Thoracic aorta (tissue), 2 donors: ENCODE measurements at regions not wholly inside any gene's neighbourhood (a gene's known extent, or its start where the extent isn't known, plus 50 kb on each side); places are given as distances from the start of the nearest gene placed in this dataset.

Experiments used
- ATAC-seq: fragments of 150-250 bp; one replicate; pipeline ENCODE4 v1.8.0; 2017; ENCODE audit warnings: low read depth; ENCODE audit not compliant: insufficient number of reproducible peaks, low FRiP score
- DNase-seq: peaks from one replicate; pipeline ENCODE4 v3.0.0-alpha.2; 2020; ENCODE audit warnings: low spot score
- H3K27ac ChIP-seq, 2 donors: fragments of 200-600 bp; sonication (generic); 1 replicate in 1 of 2; 2 replicates in 1 of 2; pipeline ENCODE4 v1.5.1; 2016; ENCODE audit warnings: mild to moderate bottlenecking in 2 of 2, moderate library complexity in 2 of 2
- H3K27me3 ChIP-seq: fragments of 200-600 bp; sonication (generic); replicated peaks from 2 replicates; pipeline ENCODE4 v1.6.0; 2016; ENCODE audit warnings: mild to moderate bottlenecking; ENCODE audit not compliant: insufficient read depth
- H3K36me3 ChIP-seq: fragments of 200-600 bp; sonication (generic); one replicate; pipeline ENCODE4 v1.5.1; 2016
- H3K4me1 ChIP-seq, 2 donors: fragments of 200-600 bp; sonication (generic); 1 replicate in 1 of 2; 2 replicates in 1 of 2; pipeline versions ENCODE4 v1.5.1 to v1.6.0; 2016; ENCODE audit warnings: low read depth in 2 of 2, mild to moderate bottlenecking in 1 of 2; ENCODE audit not compliant: control insufficient read depth in 1 of 2
- H3K4me3 ChIP-seq: fragments of 200-600 bp; sonication (generic); 2 replicates; pipeline ENCODE4 v1.5.1; 2016; ENCODE audit warnings: mild to moderate bottlenecking
- H3K9me3 ChIP-seq: fragments of 200-600 bp; sonication (generic); 2 replicates; pipeline ENCODE4 v1.5.1; 2016
- TF ChIP-seq, protein P1 (sequence below): fragments of 200-600 bp; sonication (generic); IDR thresholded peaks from one replicate; pipeline ENCODE4 v1.5.1; 2019; ENCODE audit warnings: antibody characterized with exemption

DNA sequence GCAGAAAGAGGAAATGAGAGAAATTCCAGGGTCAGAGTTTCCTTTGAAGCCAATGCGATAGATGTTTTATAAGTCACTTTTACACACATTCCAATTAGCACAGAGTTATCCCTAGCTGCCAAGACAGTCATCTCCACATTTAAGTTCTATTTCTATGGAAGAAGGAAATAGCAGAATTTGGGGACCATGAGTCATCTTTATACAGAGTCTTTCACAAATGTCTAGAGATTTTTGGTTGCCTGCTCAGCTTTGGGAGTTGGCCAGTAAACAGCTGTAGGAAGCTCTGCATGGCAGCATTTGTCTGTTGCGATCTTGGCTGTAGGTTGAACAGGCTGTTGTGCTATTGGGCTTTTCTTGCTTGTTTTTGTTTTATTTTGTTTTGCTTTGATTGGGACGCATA lies 884.3 kb downstream of the GALC start:
- H3K4me1 ChIP-seq: no peaks in the 10 kb centered on the region
- TF ChIP-seq, protein P1, sequence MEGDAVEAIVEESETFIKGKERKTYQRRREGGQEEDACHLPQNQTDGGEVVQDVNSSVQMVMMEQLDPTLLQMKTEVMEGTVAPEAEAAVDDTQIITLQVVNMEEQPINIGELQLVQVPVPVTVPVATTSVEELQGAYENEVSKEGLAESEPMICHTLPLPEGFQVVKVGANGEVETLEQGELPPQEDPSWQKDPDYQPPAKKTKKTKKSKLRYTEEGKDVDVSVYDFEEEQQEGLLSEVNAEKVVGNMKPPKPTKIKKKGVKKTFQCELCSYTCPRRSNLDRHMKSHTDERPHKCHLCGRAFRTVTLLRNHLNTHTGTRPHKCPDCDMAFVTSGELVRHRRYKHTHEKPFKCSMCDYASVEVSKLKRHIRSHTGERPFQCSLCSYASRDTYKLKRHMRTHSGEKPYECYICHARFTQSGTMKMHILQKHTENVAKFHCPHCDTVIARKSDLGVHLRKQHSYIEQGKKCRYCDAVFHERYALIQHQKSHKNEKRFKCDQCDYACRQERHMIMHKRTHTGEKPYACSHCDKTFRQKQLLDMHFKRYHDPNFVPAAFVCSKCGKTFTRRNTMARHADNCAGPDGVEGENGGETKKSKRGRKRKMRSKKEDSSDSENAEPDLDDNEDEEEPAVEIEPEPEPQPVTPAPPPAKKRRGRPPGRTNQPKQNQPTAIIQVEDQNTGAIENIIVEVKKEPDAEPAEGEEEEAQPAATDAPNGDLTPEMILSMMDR: no peak
- ATAC-seq: no peak
- no peaks in the 10 kb centered on the region for H3K27me3 ChIP-seq
- no peak overlapping the region for H3K4me3 ChIP-seq
- H3K9me3 ChIP-seq: no peaks in the 10 kb centered on the region
- H3K36me3 ChIP-seq: no peaks in the 10 kb centered on the region
- no peak for DNase-seq
- H3K27ac ChIP-seq: no peak overlapping the region

DNA sequence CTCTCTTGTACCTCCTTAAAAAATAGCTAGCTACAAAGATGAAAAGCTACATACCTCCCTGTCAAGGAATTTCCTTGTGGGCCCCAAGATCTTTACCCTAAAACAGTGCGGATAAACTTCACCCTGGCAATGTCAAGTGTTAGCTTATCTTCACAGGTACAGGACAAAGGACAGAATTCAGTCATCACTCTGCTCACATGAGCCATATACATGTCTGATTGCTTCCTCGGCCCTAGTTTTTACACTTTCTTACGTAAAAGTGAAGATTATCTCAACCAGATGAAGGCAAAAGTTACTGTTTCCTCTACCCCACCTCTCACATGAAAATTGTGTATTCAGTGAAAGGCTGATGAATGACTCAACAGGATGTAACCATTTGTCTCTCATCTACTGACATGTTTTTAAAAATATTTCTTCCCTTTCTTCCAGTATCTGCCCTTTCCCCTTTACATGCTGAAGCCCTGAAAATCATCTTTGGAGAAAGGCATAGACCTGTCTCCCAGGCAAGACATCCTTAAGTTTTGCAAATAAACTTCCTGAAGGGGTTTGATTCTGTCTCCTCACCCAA lies 890.1 kb downstream of the GALC start:
- no peaks in the 10 kb centered on the region for H3K36me3 ChIP-seq
- H3K4me3 ChIP-seq: no peak overlapping the region
- TF ChIP-seq, protein P1: no peak
- no peak overlapping the region for H3K27ac ChIP-seq
- H3K9me3 ChIP-seq: no peaks in the 10 kb centered on the region
- DNase-seq (no peak), ATAC-seq (no peak)
- H3K4me1 ChIP-seq: no peaks in the 10 kb centered on the region
- no peaks in the 10 kb centered on the region for H3K27me3 ChIP-seq

DNA sequence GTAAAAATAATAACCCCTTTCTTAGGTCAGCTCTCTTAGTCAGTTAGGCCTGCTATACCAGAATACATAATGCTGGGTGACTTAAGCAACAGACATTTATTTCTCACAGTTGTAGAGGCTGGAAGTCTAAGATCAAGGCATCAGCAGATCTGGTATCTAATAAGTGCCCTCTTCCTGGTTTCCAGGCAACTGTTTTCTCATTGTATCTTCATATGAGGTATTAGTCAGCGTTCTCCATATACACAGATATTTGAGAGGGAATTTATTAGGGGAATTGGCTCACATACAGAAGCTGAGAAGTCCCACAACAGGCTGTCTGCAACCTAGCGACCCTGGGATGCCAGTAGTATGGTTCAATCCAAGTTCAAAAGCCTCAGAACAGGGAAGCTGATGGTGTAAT lies 896.0 kb downstream of the GALC start:
- Histone ChIP-seq H3K27ac (no peak overlapping the region), H3K36me3 (no peaks in the 10 kb centered on the region), H3K4me3 (no peak overlapping the region), H3K4me1 (no peaks in the 10 kb centered on the region), H3K27me3 (no peaks in the 10 kb centered on the region), H3K9me3 (no peaks in the 10 kb centered on the region)
- TF ChIP-seq, protein P1: no peak
- DNase-seq (no peak), ATAC-seq (no peak)

DNA sequence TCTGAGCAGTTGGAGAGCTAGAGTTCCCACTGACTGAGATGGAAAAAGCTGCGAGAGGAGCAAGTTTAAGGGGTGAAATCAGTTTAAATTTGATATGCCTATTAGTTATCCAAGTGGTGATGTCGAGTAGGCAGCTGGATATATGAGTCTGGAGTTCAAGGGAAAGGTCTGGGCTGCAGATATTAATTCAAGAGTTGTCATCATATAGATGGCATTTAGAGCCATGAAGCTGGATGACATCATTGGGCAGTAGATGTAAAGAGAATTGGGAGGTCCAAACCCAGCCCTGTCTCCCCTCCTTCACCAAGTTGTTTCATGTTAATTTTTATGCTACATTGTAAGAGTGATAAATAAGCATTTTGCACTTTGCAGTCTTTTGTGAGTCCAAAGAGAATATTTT lies 898.1 kb downstream of the GALC start:
- Histone ChIP-seq H3K27me3 (no peaks in the 10 kb centered on the region), H3K27ac (no peak overlapping the region), H3K9me3 (no peaks in the 10 kb centered on the region), H3K36me3 (no peaks in the 10 kb centered on the region), H3K4me1 (no peaks in the 10 kb centered on the region), H3K4me3 (no peak overlapping the region)
- no peak for ATAC-seq
- TF ChIP-seq, protein P1: no peak
- DNase-seq: no peak

DNA sequence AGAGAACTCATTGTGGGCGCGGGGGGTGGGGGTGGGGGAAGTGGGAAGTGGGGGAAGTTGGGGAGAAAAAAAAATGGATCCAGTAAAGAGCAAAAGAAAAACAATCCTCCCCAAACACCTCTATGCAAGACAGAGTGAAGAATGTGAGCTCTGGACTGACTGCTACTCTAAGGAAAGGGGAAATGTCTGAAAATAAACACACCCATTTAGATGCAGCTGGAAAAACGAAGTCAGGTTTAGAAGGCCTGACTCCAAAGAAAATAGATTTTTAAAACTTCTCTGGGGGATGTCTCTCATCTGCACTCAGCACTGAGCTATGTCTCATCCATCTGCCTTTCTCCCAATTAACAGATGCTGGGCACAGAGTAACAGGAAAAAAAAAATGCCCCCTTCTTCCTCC lies 904.4 kb downstream of the GALC start:
- TF ChIP-seq, protein P1: no peak
- ATAC-seq (no peak), DNase-seq (no peak)
- no peaks in the 10 kb centered on the region for H3K4me1 ChIP-seq
- H3K27me3 ChIP-seq: no peaks in the 10 kb centered on the region
- no peaks in the 10 kb centered on the region for H3K9me3 ChIP-seq
- H3K27ac ChIP-seq: no peak overlapping the region
- no peak overlapping the region for H3K4me3 ChIP-seq
- no peaks in the 10 kb centered on the region for H3K36me3 ChIP-seq
